Stimulated activated effector memory CD8-positive, alpha-beta T cell treated with anti-CD3 and anti-CD28 coated beads, Interleukin-12 subunit alpha, Interleukin-12 subunit beta, amount 100 ng/mL, for 72 hours (primary cell): ENCODE measurements at regions not wholly inside any gene's neighbourhood (a gene's known extent, or its start where the extent isn't known, plus 50 kb on each side); places are given as distances from the start of the nearest gene placed in this dataset.

Experiments used
- ATAC-seq: fragments of 150-1000 bp; cut with Tn5 transposase; 2 replicates; pipeline ENCODE4 v1.10.0; 2021
- DNase-seq, 2 donors: peaks; one replicate each; pipeline ENCODE4 v3.0.0; 2021 to 2022; ENCODE audit warnings: low spot score in 2 of 2
- H3K27ac Mint-ChIP-seq: one replicate; pipeline ENCODE4 v1.8.0; 2022; ENCODE audit warnings: mild to moderate bottlenecking, mixed read lengths
- H3K36me3 Mint-ChIP-seq: one replicate; pipeline ENCODE4 v1.8.0; 2022; ENCODE audit warnings: mild to moderate bottlenecking, mixed read lengths
- H3K4me1 Mint-ChIP-seq: one replicate; pipeline ENCODE4 v1.8.0; 2022; ENCODE audit warnings: mixed read lengths
- H3K4me3 Mint-ChIP-seq: one replicate; pipeline ENCODE4 v1.8.0; 2022; ENCODE audit warnings: mild to moderate bottlenecking, mixed read lengths
- H3K9me3 Mint-ChIP-seq: one replicate; pipeline ENCODE4 v1.8.0; 2022; ENCODE audit warnings: mixed read lengths

- no peaks in the 10 kb centered on the region for H3K4me1 Mint-ChIP-seq
- H3K4me3 Mint-ChIP-seq, result no peak overlapping the region
- DNase-seq, result no peak
- no peak overlapping the region for H3K27ac Mint-ChIP-seq
- ATAC-seq, result no peak
- no peaks in the 10 kb centered on the region for H3K9me3 Mint-ChIP-seq
- H3K36me3 Mint-ChIP-seq, result no peaks in the 10 kb centered on the region
Measured at GRCh38 chr17:79368521-79368920, 242.3 kb downstream of the RBFOX3 start.

GRCh38 chr17:79366988-79367571 lies 243.8 kb downstream of the RBFOX3 start:
- ATAC-seq (peak; percentile 9), DNase-seq (no peak)
- Mint-ChIP-seq H3K4me3 (no peak overlapping the region), H3K36me3 (no peaks in the 10 kb centered on the region), H3K27ac (no peak overlapping the region), H3K9me3 (no peaks in the 10 kb centered on the region), H3K4me1 (no peaks in the 10 kb centered on the region)

- ATAC-seq, result no peak
- H3K27ac Mint-ChIP-seq, result no peak overlapping the region
- H3K4me3 Mint-ChIP-seq, result no peak overlapping the region
- no peak for DNase-seq
- no peaks in the 10 kb centered on the region for H3K9me3 Mint-ChIP-seq
- no peaks in the 10 kb centered on the region for H3K36me3 Mint-ChIP-seq
- H3K4me1 Mint-ChIP-seq, result no peaks in the 10 kb centered on the region
Measured at GRCh38 chr17:79365836-79366770, 244.7 kb downstream of the RBFOX3 start.

- no peak overlapping the region for H3K4me3 Mint-ChIP-seq
- H3K36me3 Mint-ChIP-seq, result no peaks in the 10 kb centered on the region
- no peak for ATAC-seq
- no peaks in the 10 kb centered on the region for H3K4me1 Mint-ChIP-seq
- H3K9me3 Mint-ChIP-seq, result no peaks in the 10 kb centered on the region
- DNase-seq, result no peak
- no peak overlapping the region for H3K27ac Mint-ChIP-seq
Measured at GRCh38 chr17:79365351-79365750, 245.5 kb downstream of the RBFOX3 start.

- DNase-seq (no peak), ATAC-seq (no peak)
- Mint-ChIP-seq H3K4me1 (no peaks in the 10 kb centered on the region), H3K36me3 (no peaks in the 10 kb centered on the region), H3K9me3 (no peaks in the 10 kb centered on the region), H3K27ac (no peak overlapping the region), H3K4me3 (no peak overlapping the region)
Measured at GRCh38 chr17:79364315-79365094, 246.3 kb downstream of the RBFOX3 start.

GRCh38 chr17:79363552-79364275 lies 247.1 kb downstream of the RBFOX3 start:
- no peaks in the 10 kb centered on the region for H3K4me1 Mint-ChIP-seq
- H3K4me3 Mint-ChIP-seq, result no peak overlapping the region
- no peak for DNase-seq
- H3K9me3 Mint-ChIP-seq, result no peaks in the 10 kb centered on the region
- ATAC-seq, result no peak
- H3K27ac Mint-ChIP-seq, result no peak overlapping the region
- no peaks in the 10 kb centered on the region for H3K36me3 Mint-ChIP-seq

GRCh38 chr17:79362772-79363305 lies 248.0 kb downstream of the RBFOX3 start:
- ATAC-seq (no peak), DNase-seq (no peak)
- Mint-ChIP-seq H3K4me3 (no peak overlapping the region), H3K36me3 (no peaks in the 10 kb centered on the region), H3K27ac (no peak overlapping the region), H3K4me1 (no peaks in the 10 kb centered on the region), H3K9me3 (no peaks in the 10 kb centered on the region)

- Mint-ChIP-seq H3K27ac (no peak overlapping the region), H3K4me1 (no peaks in the 10 kb centered on the region), H3K36me3 (no peaks in the 10 kb centered on the region), H3K4me3 (no peak overlapping the region), H3K9me3 (no peaks in the 10 kb centered on the region)
- DNase-seq, result no peak
- no peak for ATAC-seq
Measured at GRCh38 chr17:79361873-79362771, 248.7 kb downstream of the RBFOX3 start.

- no peak for DNase-seq
- Mint-ChIP-seq H3K4me3 (no peak overlapping the region), H3K9me3 (no peaks in the 10 kb centered on the region), H3K4me1 (no peaks in the 10 kb centered on the region), H3K36me3 (no peaks in the 10 kb centered on the region), H3K27ac (no peak overlapping the region)
- ATAC-seq, result no peak
Measured at GRCh38 chr17:79361221-79361734, 249.6 kb downstream of the RBFOX3 start.

- Mint-ChIP-seq H3K36me3 (no peaks in the 10 kb centered on the region), H3K4me3 (no peak overlapping the region), H3K4me1 (no peaks in the 10 kb centered on the region), H3K9me3 (no peaks in the 10 kb centered on the region), H3K27ac (no peak overlapping the region)
- DNase-seq, result no peak
- no peak for ATAC-seq
Measured at GRCh38 chr17:79360196-79360595, 250.7 kb downstream of the RBFOX3 start.

- no peaks in the 10 kb centered on the region for H3K9me3 Mint-ChIP-seq
- H3K36me3 Mint-ChIP-seq, result no peaks in the 10 kb centered on the region
- no peak overlapping the region for H3K4me3 Mint-ChIP-seq
- no peak for ATAC-seq
- DNase-seq, result no peak
- H3K27ac Mint-ChIP-seq, result no peak overlapping the region
- no peaks in the 10 kb centered on the region for H3K4me1 Mint-ChIP-seq
Measured at GRCh38 chr17:79356839-79357447, 253.9 kb downstream of the RBFOX3 start.

GRCh38 chr17:79355165-79355564 lies 255.7 kb downstream of the RBFOX3 start:
- Mint-ChIP-seq H3K27ac (no peak overlapping the region), H3K4me3 (no peak overlapping the region), H3K36me3 (no peaks in the 10 kb centered on the region), H3K9me3 (no peaks in the 10 kb centered on the region), H3K4me1 (no peaks in the 10 kb centered on the region)
- ATAC-seq (no peak), DNase-seq (no peak)

- no peaks in the 10 kb centered on the region for H3K36me3 Mint-ChIP-seq
- H3K9me3 Mint-ChIP-seq, result no peaks in the 10 kb centered on the region
- DNase-seq, result no peak
- H3K27ac Mint-ChIP-seq, result no peak overlapping the region
- no peak for ATAC-seq
- H3K4me3 Mint-ChIP-seq, result no peak overlapping the region
- H3K4me1 Mint-ChIP-seq, result no peaks in the 10 kb centered on the region
Measured at GRCh38 chr17:79354173-79354820, 256.6 kb downstream of the RBFOX3 start.
